ENCODE measurements at regions not wholly inside any gene's neighbourhood (a gene's known extent, or its start where the extent isn't known, plus 50 kb on each side); places are given as distances from the start of the nearest gene placed in this dataset.

DNA sequence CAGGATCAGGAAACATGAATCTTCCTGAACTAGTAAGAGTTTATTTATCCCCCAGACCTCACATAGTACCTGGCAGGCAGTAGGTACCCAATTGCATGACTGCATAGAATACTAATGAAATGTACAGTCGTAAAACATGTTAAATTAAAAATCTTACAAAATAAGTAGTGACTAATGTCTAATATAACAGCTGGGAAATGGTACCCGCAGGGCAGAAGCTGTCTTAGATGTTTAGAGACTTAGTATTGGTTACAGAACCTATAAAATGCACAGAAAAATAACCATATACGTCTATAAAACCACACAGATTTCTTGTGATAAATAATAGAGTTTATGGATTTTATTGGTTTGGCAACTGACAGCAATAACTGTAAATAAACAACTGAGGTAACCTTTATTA is 139.1 kb upstream of the GMDS start:
- Histone ChIP-seq H3K4me3 (ENCODE audit: low read depth in 2 of 2, low read length in 2 of 2) (no peak overlapping the region), H3K9me3 (ENCODE audit: control insufficient read depth, insufficient read depth, low read depth, low read length) (no peaks in the 10 kb centered on the region), H3K27me3 (ENCODE audit: control insufficient read depth, insufficient read depth, low read length) (no peaks in the 10 kb centered on the region), H3K4me1 (ENCODE audit: control insufficient read depth, insufficient read depth, low read length) (no peaks in the 10 kb centered on the region), H3K36me3 (ENCODE audit: control insufficient read depth, insufficient read depth, low read length) (no peaks in the 10 kb centered on the region), H3K27ac (ENCODE audit: low read length) (no peak overlapping the region)
- TF ChIP-seq CTCF (IDR thresholded peaks at IDR 0.05): no peak
- ChIA-PET CTCF (interaction anchor here (0.6 kb wide), 1 partner anchor 330 kb away, joined by 3 read pairs; no protein-coding TSS in a partner anchor), POLR2A (no interaction called here)
- intact Hi-C loops (cut with micrococcal nuclease; ENCODE audit: unreplicated experiment) (no loop called here), in situ Hi-C loops (cut with HindIII; ENCODE audit: low pct_unique_long_range_greater_than_20kb, low sequenced_read_pairs) (no loop called here)
- BruUV-seq (replicated peaks): no TSS peak
- no peak for DNase-seq (ENCODE audit: low read depth, low spot score)
- no peak for ATAC-seq

DNA sequence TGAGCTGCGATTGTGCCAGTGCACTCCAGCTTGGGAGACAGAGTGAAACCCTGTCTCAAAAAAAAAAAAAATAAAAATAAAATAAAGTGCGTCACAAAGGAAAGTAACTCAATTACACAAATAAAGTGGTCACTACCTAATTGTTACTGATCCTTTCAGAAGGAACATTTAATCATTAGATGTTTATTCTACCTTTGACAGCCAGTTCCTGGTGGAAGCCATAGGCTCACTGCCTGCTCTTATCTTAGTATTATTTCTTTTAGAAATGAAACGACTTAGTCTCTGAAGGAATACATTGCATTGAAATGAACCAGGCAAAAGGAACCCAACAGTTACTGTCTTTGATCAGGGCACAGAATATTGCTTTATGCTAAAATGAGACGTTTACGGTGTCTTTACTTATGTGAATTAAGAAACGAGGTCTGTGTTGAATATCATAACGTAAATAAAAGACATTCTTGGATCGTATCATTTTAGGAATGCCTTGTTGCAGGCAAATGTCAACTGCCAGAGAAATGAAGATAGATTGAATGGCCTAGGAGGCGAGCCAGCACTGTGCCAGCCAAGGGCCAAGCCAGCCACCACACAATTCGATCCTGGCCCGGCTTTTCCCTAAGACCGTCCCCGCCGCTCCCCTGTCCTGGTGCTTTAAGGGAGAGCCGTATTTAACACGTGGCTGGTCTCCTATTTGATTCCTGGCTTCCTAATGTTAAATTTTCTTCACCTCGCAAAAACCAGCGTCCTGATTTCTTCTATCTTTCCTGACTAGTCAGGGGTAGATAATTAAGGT is 136.7 kb upstream of the GMDS start:
- DNase-seq (ENCODE audit: low read depth, low spot score) (no peak), ATAC-seq (no peak)
- no peaks in the 10 kb centered on the region for H3K9me3 ChIP-seq (ENCODE audit: control insufficient read depth, insufficient read depth, low read depth, low read length)
- CTCF ChIA-PET: no interaction called here
- no peak overlapping the region for H3K27ac ChIP-seq (ENCODE audit: low read length)
- in situ Hi-C loops (cut with HindIII; ENCODE audit: low pct_unique_long_range_greater_than_20kb, low sequenced_read_pairs) (no loop called here), intact Hi-C loops (cut with micrococcal nuclease; ENCODE audit: unreplicated experiment) (no loop called here)
- no peak overlapping the region for H3K4me3 ChIP-seq (ENCODE audit: low read depth in 2 of 2, low read length in 2 of 2)
- no peaks in the 10 kb centered on the region for H3K27me3 ChIP-seq (ENCODE audit: control insufficient read depth, insufficient read depth, low read length)
- no TSS peak for BruUV-seq (replicated peaks)
- H3K4me1 ChIP-seq (ENCODE audit: control insufficient read depth, insufficient read depth, low read length): no peaks in the 10 kb centered on the region
- TF ChIP-seq CTCF (IDR thresholded peaks at IDR 0.05) (no peak), SIN3A (IDR thresholded peaks at IDR 0.05; ENCODE audit: borderline replicate concordance, insufficient read depth, low read depth, low read length) (no peak), POLR2AphosphoS5 (IDR thresholded peaks at IDR 0.05; ENCODE audit: low read depth, low read length) (no peak), REST (IDR thresholded peaks at IDR 0.05; ENCODE audit: insufficient read depth in 1 of 2, low read depth in 2 of 2, low read length in 1 of 2) (no peak), TCF7L2 (IDR thresholded peaks at IDR 0.05; ENCODE audit: low read depth, low read length) (no peak)
- POLR2A ChIA-PET: no interaction called here
- H3K36me3 ChIP-seq (ENCODE audit: control insufficient read depth, insufficient read depth, low read length): no peaks in the 10 kb centered on the region

Data from Panc1 (cell line).